ENCODE measurements at regions not wholly inside any gene's neighbourhood (a gene's known extent, or its start where the extent isn't known, plus 50 kb on each side); places are given as distances from the start of the nearest gene placed in this dataset.

- no peak overlapping the region for H3K27ac ChIP-seq
- H3K4me3 ChIP-seq, result no peak overlapping the region
- H3K4me1 ChIP-seq, result no peaks in the 10 kb centered on the region
- no peak for TF ChIP-seq POLR2AphosphoS5 (IDR thresholded peaks at IDR 0.05)
- TF ChIP-seq, protein P1, sequence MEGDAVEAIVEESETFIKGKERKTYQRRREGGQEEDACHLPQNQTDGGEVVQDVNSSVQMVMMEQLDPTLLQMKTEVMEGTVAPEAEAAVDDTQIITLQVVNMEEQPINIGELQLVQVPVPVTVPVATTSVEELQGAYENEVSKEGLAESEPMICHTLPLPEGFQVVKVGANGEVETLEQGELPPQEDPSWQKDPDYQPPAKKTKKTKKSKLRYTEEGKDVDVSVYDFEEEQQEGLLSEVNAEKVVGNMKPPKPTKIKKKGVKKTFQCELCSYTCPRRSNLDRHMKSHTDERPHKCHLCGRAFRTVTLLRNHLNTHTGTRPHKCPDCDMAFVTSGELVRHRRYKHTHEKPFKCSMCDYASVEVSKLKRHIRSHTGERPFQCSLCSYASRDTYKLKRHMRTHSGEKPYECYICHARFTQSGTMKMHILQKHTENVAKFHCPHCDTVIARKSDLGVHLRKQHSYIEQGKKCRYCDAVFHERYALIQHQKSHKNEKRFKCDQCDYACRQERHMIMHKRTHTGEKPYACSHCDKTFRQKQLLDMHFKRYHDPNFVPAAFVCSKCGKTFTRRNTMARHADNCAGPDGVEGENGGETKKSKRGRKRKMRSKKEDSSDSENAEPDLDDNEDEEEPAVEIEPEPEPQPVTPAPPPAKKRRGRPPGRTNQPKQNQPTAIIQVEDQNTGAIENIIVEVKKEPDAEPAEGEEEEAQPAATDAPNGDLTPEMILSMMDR (IDR thresholded peaks at IDR 0.05), result no peak
- no peak for TF ChIP-seq EP300 (IDR thresholded peaks at IDR 0.05)
- no peak for TF ChIP-seq POLR2A (IDR thresholded peaks at IDR 0.05)
- ATAC-seq, result no peak
- no peaks in the 10 kb centered on the region for H3K9me3 ChIP-seq
- no peaks in the 10 kb centered on the region for H3K36me3 ChIP-seq
- no peaks in the 10 kb centered on the region for H3K27me3 ChIP-seq
- 52 to 77% methylated on average over 3 to 7 of the region's 7 CpGs for WGBS, 2 donors (ENCODE audit: low coverage in 1 of 2)
Observed at GRCh38 chr4:54495091-54495490, 162.7 kb upstream of the KIT start.

DNA sequence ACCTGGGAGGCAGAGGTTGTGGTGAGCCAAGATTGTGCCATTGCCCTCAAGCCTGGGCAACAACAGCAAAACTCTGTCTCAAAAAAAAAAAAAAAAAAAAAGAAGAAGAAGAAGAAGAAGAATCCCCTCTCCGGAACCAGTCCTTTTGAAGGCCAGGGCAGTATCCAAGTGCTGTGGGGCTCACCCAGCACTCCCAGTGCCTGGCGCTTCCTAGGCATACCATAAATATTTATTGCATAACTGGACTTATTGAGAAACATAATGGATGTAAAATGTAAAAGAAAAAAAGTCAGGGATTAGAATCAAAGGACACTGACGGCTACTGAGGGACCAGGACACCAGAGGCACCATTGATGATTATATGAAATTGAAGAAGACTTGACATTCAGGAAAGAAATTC, 162.1 kb upstream of the KIT start:
- WGBS, 2 donors (ENCODE audit: low coverage in 1 of 2), result 83 to 88% methylated on average over 1 to 3 of the region's 3 CpGs
- H3K4me3 ChIP-seq, result no peak overlapping the region
- TF ChIP-seq POLR2AphosphoS5 (IDR thresholded peaks at IDR 0.05) (no peak), EP300 (IDR thresholded peaks at IDR 0.05) (no peak)
- H3K9me3 ChIP-seq, result no peaks in the 10 kb centered on the region
- no peaks in the 10 kb centered on the region for H3K27me3 ChIP-seq
- H3K36me3 ChIP-seq, result no peaks in the 10 kb centered on the region
- no peaks in the 10 kb centered on the region for H3K4me1 ChIP-seq
- no peak overlapping the region for H3K27ac ChIP-seq
- no peak for ATAC-seq

- Histone ChIP-seq H3K27ac (no peak overlapping the region), H3K9me3 (no peaks in the 10 kb centered on the region), H3K27me3 (no peaks in the 10 kb centered on the region), H3K4me3 (no peak overlapping the region), H3K4me1 (no peaks in the 10 kb centered on the region), H3K36me3 (no peaks in the 10 kb centered on the region)
- no peak for ATAC-seq
- 68 to 100% methylated on average over 1 to 5 of the region's 5 CpGs for WGBS, 2 donors (ENCODE audit: low coverage in 1 of 2)
- TF ChIP-seq EP300 (IDR thresholded peaks at IDR 0.05) (no peak), POLR2AphosphoS5 (IDR thresholded peaks at IDR 0.05) (no peak), POLR2A (IDR thresholded peaks at IDR 0.05) (no peak)
- TF ChIP-seq, protein P1 (IDR thresholded peaks at IDR 0.05), result no peak
Observed at GRCh38 chr4:54496412-54496811, 161.3 kb upstream of the KIT start.

- no peaks in the 10 kb centered on the region for H3K27me3 ChIP-seq
- no peaks in the 10 kb centered on the region for H3K36me3 ChIP-seq
- no peak overlapping the region for H3K4me3 ChIP-seq
- H3K9me3 ChIP-seq, result no peaks in the 10 kb centered on the region
- no peaks in the 10 kb centered on the region for H3K4me1 ChIP-seq
- no peak overlapping the region for H3K27ac ChIP-seq
- TF ChIP-seq POLR2A (IDR thresholded peaks at IDR 0.05), result no peak
- TF ChIP-seq POLR2AphosphoS5 (IDR thresholded peaks at IDR 0.05), result no peak
- TF ChIP-seq, protein P1 (IDR thresholded peaks at IDR 0.05), result no peak
- TF ChIP-seq EP300 (IDR thresholded peaks at IDR 0.05), result no peak
- no peak for ATAC-seq
- 48 to 56% methylated on average over 3 of the region's 3 CpGs for WGBS, 2 donors (ENCODE audit: low coverage in 1 of 2)
Observed at GRCh38 chr4:54497947-54498346, 159.8 kb upstream of the KIT start.

DNA sequence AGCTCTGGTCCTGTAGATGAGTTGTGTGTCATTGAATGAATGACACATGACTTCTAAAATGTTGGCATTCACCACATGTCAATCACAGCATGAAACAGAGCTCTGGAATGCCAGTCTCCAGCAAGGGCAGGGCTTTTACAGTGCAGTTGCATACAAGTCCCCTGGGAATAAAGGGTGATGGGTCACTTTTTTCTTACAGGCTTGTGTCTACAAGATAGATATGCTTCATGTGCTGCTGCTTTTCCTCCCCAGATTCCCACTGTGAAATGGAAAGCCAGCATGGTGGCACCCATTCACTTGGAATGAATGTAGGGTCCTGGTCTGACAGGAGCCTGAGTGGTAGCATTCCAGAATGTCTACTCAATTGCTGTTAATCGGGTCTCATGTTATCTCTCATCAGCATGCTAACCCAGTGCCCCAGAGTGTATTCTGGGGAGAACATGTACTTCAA, 159.1 kb upstream of the KIT start:
- no peaks in the 10 kb centered on the region for H3K9me3 ChIP-seq
- H3K4me3 ChIP-seq, result no peak overlapping the region
- no peaks in the 10 kb centered on the region for H3K36me3 ChIP-seq
- no peak overlapping the region for H3K27ac ChIP-seq
- ATAC-seq, result no peak
- H3K27me3 ChIP-seq, result no peaks in the 10 kb centered on the region
- TF ChIP-seq EP300 (IDR thresholded peaks at IDR 0.05) (no peak), POLR2A (IDR thresholded peaks at IDR 0.05) (no peak), POLR2AphosphoS5 (IDR thresholded peaks at IDR 0.05) (no peak)
- TF ChIP-seq, protein P1 (IDR thresholded peaks at IDR 0.05), result no peak
- H3K4me1 ChIP-seq, result no peaks in the 10 kb centered on the region
- 67 to 88% methylated on average over 1 of the region's 1 CpG for WGBS, 2 donors (ENCODE audit: low coverage in 1 of 2)
